SK-N-SH treated with all-trans-retinoic acid at 6 μM for 48 hours (cell line): ENCODE measurements at regions not wholly inside any gene's neighbourhood (a gene's known extent, or its start where the extent isn't known, plus 50 kb on each side); places are given as distances from the start of the nearest gene placed in this dataset.

Source experiments
- ARNTL ChIP-seq: fragments of 450-650 bp; formaldehyde crosslinking; IDR thresholded peaks from 2 replicates; pipeline ENCODE4 v1.5.0; 2020; ENCODE audit warnings: low read depth, mild to moderate bottlenecking, moderate library complexity, borderline replicate concordance
- CREB5 ChIP-seq: fragments of 250-450 bp; sonication (Bioruptor Pico); IDR thresholded peaks from 2 replicates; pipeline ENCODE4 v1.5.1; 2020; ENCODE audit warnings: low read depth, mild to moderate bottlenecking, moderate library complexity
- ESRRG ChIP-seq: fragments of 250-450 bp; sonication (Bioruptor Pico); IDR thresholded peaks from 2 replicates; pipeline ENCODE4 v1.6.1; 2021; ENCODE audit warnings: mild to moderate bottlenecking
- OSR1 ChIP-seq: fragments of 250-450 bp; sonication (Bioruptor Pico); IDR thresholded peaks from 2 replicates; pipeline ENCODE4 v1.8.0; 2022; ENCODE audit warnings: moderate library complexity, mild to moderate bottlenecking, inconsistent platforms
- PATZ1 ChIP-seq: fragments of 250-450 bp; sonication (Bioruptor Pico); IDR thresholded peaks from 2 replicates; pipeline ENCODE4 v1.8.0; 2020; ENCODE audit warnings: mild to moderate bottlenecking, moderate library complexity, borderline replicate concordance
- PPARA ChIP-seq: fragments of 250-450 bp; sonication (Bioruptor Pico); IDR thresholded peaks from 2 replicates; pipeline ENCODE4 v1.5.0; 2020; ENCODE audit warnings: mild to moderate bottlenecking, borderline replicate concordance
- RARB ChIP-seq: fragments of 250-450 bp; sonication (Bioruptor Pico); IDR thresholded peaks from 2 replicates; pipeline ENCODE4 v1.8.0; 2021; ENCODE audit warnings: mild to moderate bottlenecking, moderate library complexity
- TOX ChIP-seq: fragments of 250-450 bp; sonication (Bioruptor Pico); IDR thresholded peaks from 2 replicates; pipeline ENCODE4 v1.8.0; 2021; ENCODE audit warnings: mild to moderate bottlenecking, moderate library complexity, borderline replicate concordance
- ZFP3 ChIP-seq: fragments of 250-450 bp; sonication (Bioruptor Pico); IDR thresholded peaks from 2 replicates; pipeline ENCODE4 v1.5.0; 2020; ENCODE audit warnings: mild to moderate bottlenecking, moderate library complexity
- ZFP30 ChIP-seq: fragments of 450-650 bp; formaldehyde crosslinking; IDR thresholded peaks from 2 replicates; pipeline ENCODE4 v1.5.0; 2022; ENCODE audit warnings: mild to moderate bottlenecking, moderate library complexity
- ZNF565 ChIP-seq: fragments of 450-650 bp; formaldehyde crosslinking; conservative IDR thresholded peaks from 2 replicates; pipeline ENCODE4 v1.5.0; 2020; ENCODE audit warnings: low read depth, mild to moderate bottlenecking, moderate library complexity
- ZNF70 ChIP-seq: fragments of 450-650 bp; formaldehyde crosslinking; IDR thresholded peaks from 2 replicates; pipeline ENCODE4 v1.5.0; 2020; ENCODE audit warnings: mild to moderate bottlenecking, moderate library complexity
- ZNF8 ChIP-seq: fragments of 450-650 bp; formaldehyde crosslinking; IDR thresholded peaks from 2 replicates; pipeline ENCODE4 v1.5.0; 2020; ENCODE audit warnings: mild to moderate bottlenecking, moderate library complexity

GRCh38 chr9:19675492-19675891, 113.3 kb downstream of the SLC24A2 start:
- TF ChIP-seq ZNF70 (CRISPR knock-in tag) (no peak), ESRRG (CRISPR knock-in tag) (no peak), OSR1 (CRISPR knock-in tag) (no peak), ZFP3 (CRISPR knock-in tag) (no peak), CREB5 (no peak), ZNF8 (CRISPR knock-in tag) (no peak), ARNTL (CRISPR knock-in tag) (no peak), PATZ1 (CRISPR knock-in tag) (no peak), TOX (CRISPR knock-in tag) (no peak), ZFP30 (no peak), RARB (no peak), ZNF565 (CRISPR knock-in tag) (no peak), PPARA (CRISPR knock-in tag) (no peak)
